ENCODE measurements at regions not wholly inside any gene's neighbourhood (a gene's known extent, or its start where the extent isn't known, plus 50 kb on each side); places are given as distances from the start of the nearest gene placed in this dataset.

DNA sequence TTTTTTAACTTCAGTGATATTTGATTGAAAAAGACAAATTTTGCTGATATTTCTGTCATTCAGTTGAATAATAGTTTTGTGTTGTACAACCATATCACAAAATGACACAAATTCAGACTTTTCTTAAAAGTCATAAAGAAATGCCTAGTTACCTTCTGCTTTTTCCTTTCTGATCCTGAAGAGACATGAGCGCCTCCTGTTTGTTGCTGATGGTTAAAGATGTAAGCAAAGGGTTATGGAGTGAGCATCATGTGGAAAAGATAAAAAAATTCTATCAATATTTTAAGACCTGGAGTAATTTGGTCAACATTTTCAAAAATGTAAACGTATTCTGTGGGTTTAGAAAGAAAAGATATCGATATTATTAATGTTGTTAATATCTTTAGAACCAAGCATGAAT lies 669.9 kb upstream of the NR3C2 start:
- CTCF ChIA-PET, result no interaction called here
- Histone ChIP-seq H3K36me3 (ENCODE audit: control insufficient read depth in 4 of 4, insufficient read depth in 4 of 4, low read length in 3 of 4) (no peaks in the 10 kb centered on the region), H3K4me3 (ENCODE audit: control insufficient read depth in 1 of 7, extremely low read depth in 1 of 7, insufficient read depth in 4 of 7, low read depth in 2 of 7, low read length in 6 of 7) (no peak overlapping the region), H3K9me3 (ENCODE audit: control extremely low read depth in 1 of 5, control insufficient read depth in 4 of 5, insufficient read depth in 2 of 5, low read depth in 1 of 5, low read length in 4 of 5) (peaks cover 0 to 1% (median 0%) of the 10 kb centered on the region in 5 experiments), H3K4me1 (ENCODE audit: control extremely low read depth in 1 of 4, control insufficient read depth in 4 of 4, insufficient read depth in 4 of 4, low read length in 3 of 4) (no peaks in the 10 kb centered on the region), H3K27me3 (replicated peaks in 2 of 5; ENCODE audit: control insufficient read depth in 4 of 5, insufficient read depth in 5 of 5, low read length in 4 of 5) (no peaks in the 10 kb centered on the region), H3K27ac (ENCODE audit: insufficient read depth in 1 of 2, low read depth in 1 of 2, low read length in 2 of 2, poor library complexity in 1 of 2, severe bottlenecking in 2 of 2) (no peak overlapping the region)
- POLR2A ChIA-PET, result no interaction called here
- WGBS (ENCODE audit: insufficient coverage), result no CpG with 5 or more reads among the region's 3 CpGs
- DNase-seq, result no peak

GRCh38 chr4:149110481-149110880 lies 668.3 kb upstream of the NR3C2 start:
- no peak overlapping the region for H3K4me3 ChIP-seq (ENCODE audit: control insufficient read depth in 1 of 7, extremely low read depth in 1 of 7, insufficient read depth in 4 of 7, low read depth in 2 of 7, low read length in 6 of 7)
- H3K27ac ChIP-seq (ENCODE audit: insufficient read depth in 1 of 2, low read depth in 1 of 2, low read length in 2 of 2, poor library complexity in 1 of 2, severe bottlenecking in 2 of 2), result no peak overlapping the region
- CTCF ChIA-PET, result no interaction called here
- H3K9me3 ChIP-seq (ENCODE audit: control extremely low read depth in 1 of 5, control insufficient read depth in 4 of 5, insufficient read depth in 2 of 5, low read depth in 1 of 5, low read length in 4 of 5), result peaks cover 0 to 1% (median 0%) of the 10 kb centered on the region in 5 experiments
- H3K36me3 ChIP-seq (ENCODE audit: control insufficient read depth in 4 of 4, insufficient read depth in 4 of 4, low read length in 3 of 4), result no peaks in the 10 kb centered on the region
- H3K27me3 ChIP-seq (replicated peaks in 2 of 5; ENCODE audit: control insufficient read depth in 4 of 5, insufficient read depth in 5 of 5, low read length in 4 of 5), result no peaks in the 10 kb centered on the region
- DNase-seq, result no peak
- 100% methylated on average over 1 of the region's 3 CpGs for WGBS (ENCODE audit: insufficient coverage)
- no peaks in the 10 kb centered on the region for H3K4me1 ChIP-seq (ENCODE audit: control extremely low read depth in 1 of 4, control insufficient read depth in 4 of 4, insufficient read depth in 4 of 4, low read length in 3 of 4)
- POLR2A ChIA-PET, result no interaction called here

DNA sequence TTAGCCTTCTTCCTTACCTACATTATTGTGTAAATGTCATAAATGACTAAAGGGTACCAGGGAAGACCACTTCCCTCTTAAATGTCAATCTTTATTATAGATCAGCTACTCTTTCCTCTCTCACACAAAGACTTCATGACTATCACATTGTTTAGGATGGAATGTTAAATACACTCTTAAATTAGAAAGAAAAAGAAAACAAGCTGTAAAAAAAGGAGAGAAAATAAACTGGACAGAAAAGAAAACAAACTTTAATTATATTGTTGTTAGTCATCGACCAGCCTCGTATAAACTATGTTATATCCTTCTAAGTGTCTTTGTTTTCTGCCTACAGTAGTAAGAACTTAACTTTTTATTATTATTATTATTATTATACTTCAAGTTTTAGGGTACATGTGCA lies 666.4 kb upstream of the NR3C2 start:
- no peak overlapping the region for H3K27ac ChIP-seq (ENCODE audit: insufficient read depth in 1 of 2, low read depth in 1 of 2, low read length in 2 of 2, poor library complexity in 1 of 2, severe bottlenecking in 2 of 2)
- H3K4me3 ChIP-seq (ENCODE audit: control insufficient read depth in 1 of 7, extremely low read depth in 1 of 7, insufficient read depth in 4 of 7, low read depth in 2 of 7, low read length in 6 of 7), result no peak overlapping the region
- POLR2A ChIA-PET, result no interaction called here
- no peaks in the 10 kb centered on the region for H3K27me3 ChIP-seq (replicated peaks in 2 of 5; ENCODE audit: control insufficient read depth in 4 of 5, insufficient read depth in 5 of 5, low read length in 4 of 5)
- no peaks in the 10 kb centered on the region for H3K36me3 ChIP-seq (ENCODE audit: control insufficient read depth in 4 of 4, insufficient read depth in 4 of 4, low read length in 3 of 4)
- WGBS (ENCODE audit: insufficient coverage), result no CpG with 5 or more reads among the region's 2 CpGs
- no peaks in the 10 kb centered on the region for H3K4me1 ChIP-seq (ENCODE audit: control extremely low read depth in 1 of 4, control insufficient read depth in 4 of 4, insufficient read depth in 4 of 4, low read length in 3 of 4)
- no peak for DNase-seq
- CTCF ChIA-PET, result no interaction called here
- peaks cover 0 to 1% (median 0%) of the 10 kb centered on the region in 5 experiments for H3K9me3 ChIP-seq (ENCODE audit: control extremely low read depth in 1 of 5, control insufficient read depth in 4 of 5, insufficient read depth in 2 of 5, low read depth in 1 of 5, low read length in 4 of 5)

DNA sequence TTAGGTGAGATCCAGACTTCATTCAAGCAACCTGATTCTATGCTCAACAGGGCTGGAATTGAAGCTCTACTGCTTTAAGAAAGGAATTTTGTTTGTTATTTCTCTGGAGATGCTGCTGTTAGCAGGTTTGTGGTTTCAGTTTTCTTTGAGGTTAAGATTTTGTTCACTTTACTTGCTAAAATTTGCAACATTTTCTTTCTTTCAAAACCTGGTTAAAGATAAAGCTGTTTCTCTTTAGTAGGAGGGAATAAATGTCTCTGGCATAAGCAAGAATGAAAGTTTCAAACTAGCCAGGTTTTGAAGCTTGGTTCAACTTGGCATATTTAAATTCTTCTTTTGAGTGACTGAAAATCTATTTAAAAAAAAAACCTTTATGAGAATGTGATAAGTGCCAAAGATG lies 660.6 kb upstream of the NR3C2 start:
- H3K4me1 ChIP-seq (ENCODE audit: control extremely low read depth in 1 of 4, control insufficient read depth in 4 of 4, insufficient read depth in 4 of 4, low read length in 3 of 4), result no peaks in the 10 kb centered on the region
- H3K27me3 ChIP-seq (replicated peaks in 2 of 5; ENCODE audit: control insufficient read depth in 4 of 5, insufficient read depth in 5 of 5, low read length in 4 of 5), result no peaks in the 10 kb centered on the region
- POLR2A ChIA-PET, result no interaction called here
- H3K27ac ChIP-seq (ENCODE audit: insufficient read depth in 1 of 2, low read depth in 1 of 2, low read length in 2 of 2, poor library complexity in 1 of 2, severe bottlenecking in 2 of 2), result no peak overlapping the region
- no peaks in the 10 kb centered on the region for H3K9me3 ChIP-seq (ENCODE audit: control extremely low read depth in 1 of 5, control insufficient read depth in 4 of 5, insufficient read depth in 2 of 5, low read depth in 1 of 5, low read length in 4 of 5)
- DNase-seq, result no peak
- no peaks in the 10 kb centered on the region for H3K36me3 ChIP-seq (ENCODE audit: control insufficient read depth in 4 of 4, insufficient read depth in 4 of 4, low read length in 3 of 4)
- no peak overlapping the region for H3K4me3 ChIP-seq (ENCODE audit: control insufficient read depth in 1 of 7, extremely low read depth in 1 of 7, insufficient read depth in 4 of 7, low read depth in 2 of 7, low read length in 6 of 7)
- CTCF ChIA-PET, result no interaction called here

DNA sequence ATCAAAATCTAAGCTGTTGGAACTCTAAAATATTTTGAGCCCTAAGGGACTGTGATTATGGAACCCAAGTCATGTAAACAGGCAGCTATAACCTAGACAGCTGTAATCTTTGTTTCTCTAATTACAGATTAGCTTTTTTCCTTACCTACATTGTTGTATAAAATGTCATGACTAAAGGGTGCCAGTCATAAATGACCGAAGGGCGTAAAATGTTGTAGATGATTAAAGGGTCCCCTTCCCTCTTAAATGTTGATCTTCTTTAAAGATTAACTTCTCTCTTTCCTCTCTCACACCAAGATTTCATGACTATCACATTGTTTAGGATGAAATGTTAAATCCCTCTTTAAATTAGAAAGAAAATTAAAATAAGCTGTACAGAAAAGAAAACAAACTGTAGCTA lies 659.4 kb upstream of the NR3C2 start:
- CTCF ChIA-PET, result no interaction called here
- WGBS (ENCODE audit: insufficient coverage), result no CpG with 5 or more reads among the region's 2 CpGs
- Histone ChIP-seq H3K27ac (ENCODE audit: insufficient read depth in 1 of 2, low read depth in 1 of 2, low read length in 2 of 2, poor library complexity in 1 of 2, severe bottlenecking in 2 of 2) (no peak overlapping the region), H3K27me3 (replicated peaks in 2 of 5; ENCODE audit: control insufficient read depth in 4 of 5, insufficient read depth in 5 of 5, low read length in 4 of 5) (no peaks in the 10 kb centered on the region), H3K4me3 (ENCODE audit: control insufficient read depth in 1 of 7, extremely low read depth in 1 of 7, insufficient read depth in 4 of 7, low read depth in 2 of 7, low read length in 6 of 7) (no peak overlapping the region), H3K36me3 (ENCODE audit: control insufficient read depth in 4 of 4, insufficient read depth in 4 of 4, low read length in 3 of 4) (no peaks in the 10 kb centered on the region), H3K9me3 (ENCODE audit: control extremely low read depth in 1 of 5, control insufficient read depth in 4 of 5, insufficient read depth in 2 of 5, low read depth in 1 of 5, low read length in 4 of 5) (peaks cover 0 to 2% (median 0%) of the 10 kb centered on the region in 5 experiments), H3K4me1 (ENCODE audit: control extremely low read depth in 1 of 4, control insufficient read depth in 4 of 4, insufficient read depth in 4 of 4, low read length in 3 of 4) (no peaks in the 10 kb centered on the region)
- POLR2A ChIA-PET, result interaction anchor here (0.6 kb wide), 1 partner anchor 166 kb away, joined by 3 read pairs; no protein-coding TSS in a partner anchor
- DNase-seq, result no peak

- Histone ChIP-seq H3K27me3 (replicated peaks in 2 of 5; ENCODE audit: control insufficient read depth in 4 of 5, insufficient read depth in 5 of 5, low read length in 4 of 5) (no peaks in the 10 kb centered on the region), H3K36me3 (ENCODE audit: control insufficient read depth in 4 of 4, insufficient read depth in 4 of 4, low read length in 3 of 4) (no peaks in the 10 kb centered on the region), H3K4me3 (ENCODE audit: control insufficient read depth in 1 of 7, extremely low read depth in 1 of 7, insufficient read depth in 4 of 7, low read depth in 2 of 7, low read length in 6 of 7) (no peak overlapping the region), H3K27ac (ENCODE audit: insufficient read depth in 1 of 2, low read depth in 1 of 2, low read length in 2 of 2, poor library complexity in 1 of 2, severe bottlenecking in 2 of 2) (no peak overlapping the region), H3K9me3 (ENCODE audit: control extremely low read depth in 1 of 5, control insufficient read depth in 4 of 5, insufficient read depth in 2 of 5, low read depth in 1 of 5, low read length in 4 of 5) (peaks cover 0 to 6% (median 2%) of the 10 kb centered on the region in 5 experiments), H3K4me1 (ENCODE audit: control extremely low read depth in 1 of 4, control insufficient read depth in 4 of 4, insufficient read depth in 4 of 4, low read length in 3 of 4) (no peaks in the 10 kb centered on the region)
- POLR2A ChIA-PET, result no interaction called here
- no CpG with 5 or more reads among the region's 1 CpG for WGBS (ENCODE audit: insufficient coverage)
- CTCF ChIA-PET, result no interaction called here
- no peak for DNase-seq
These were observed 653.6 kb upstream of the NR3C2 start for GRCh38 chr4:149095811-149096210.

- Histone ChIP-seq H3K9me3 (ENCODE audit: control extremely low read depth in 1 of 5, control insufficient read depth in 4 of 5, insufficient read depth in 2 of 5, low read depth in 1 of 5, low read length in 4 of 5) (peaks cover 0 to 6% (median 2%) of the 10 kb centered on the region in 5 experiments), H3K36me3 (ENCODE audit: control insufficient read depth in 4 of 4, insufficient read depth in 4 of 4, low read length in 3 of 4) (no peaks in the 10 kb centered on the region), H3K27me3 (replicated peaks in 2 of 5; ENCODE audit: control insufficient read depth in 4 of 5, insufficient read depth in 5 of 5, low read length in 4 of 5) (no peaks in the 10 kb centered on the region), H3K4me1 (ENCODE audit: control extremely low read depth in 1 of 4, control insufficient read depth in 4 of 4, insufficient read depth in 4 of 4, low read length in 3 of 4) (no peaks in the 10 kb centered on the region), H3K4me3 (ENCODE audit: control insufficient read depth in 1 of 7, extremely low read depth in 1 of 7, insufficient read depth in 4 of 7, low read depth in 2 of 7, low read length in 6 of 7) (no peak overlapping the region), H3K27ac (ENCODE audit: insufficient read depth in 1 of 2, low read depth in 1 of 2, low read length in 2 of 2, poor library complexity in 1 of 2, severe bottlenecking in 2 of 2) (no peak overlapping the region)
- CTCF ChIA-PET, result no interaction called here
- DNase-seq, result no peak
- POLR2A ChIA-PET, result no interaction called here
These were observed 652.8 kb upstream of the NR3C2 start for GRCh38 chr4:149095001-149095400.
